ENCODE measurements at regions not wholly inside any gene's neighbourhood (a gene's known extent, or its start where the extent isn't known, plus 50 kb on each side); places are given as distances from the start of the nearest gene placed in this dataset.

DNA sequence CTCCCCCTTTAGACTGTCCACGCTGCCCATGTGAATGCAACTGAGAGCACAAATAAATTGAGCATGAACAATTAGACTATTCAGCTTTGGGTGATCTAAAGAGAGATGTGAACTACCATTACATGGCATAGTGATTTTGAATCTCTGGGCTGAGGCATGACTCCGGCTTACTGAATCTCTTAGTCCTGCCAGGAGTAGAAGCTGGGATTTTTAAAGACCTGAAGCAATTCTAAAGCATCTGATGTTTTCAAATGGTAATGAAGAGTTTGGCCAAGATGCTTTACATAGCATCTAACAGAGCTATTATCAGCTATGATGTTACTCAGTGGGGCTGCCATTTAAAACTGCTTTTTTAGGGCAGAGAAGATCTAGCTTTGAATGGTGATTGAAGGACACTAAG is 1059.1 kb downstream of the SORCS3 start:
- DNase-seq, result no peak

DNA sequence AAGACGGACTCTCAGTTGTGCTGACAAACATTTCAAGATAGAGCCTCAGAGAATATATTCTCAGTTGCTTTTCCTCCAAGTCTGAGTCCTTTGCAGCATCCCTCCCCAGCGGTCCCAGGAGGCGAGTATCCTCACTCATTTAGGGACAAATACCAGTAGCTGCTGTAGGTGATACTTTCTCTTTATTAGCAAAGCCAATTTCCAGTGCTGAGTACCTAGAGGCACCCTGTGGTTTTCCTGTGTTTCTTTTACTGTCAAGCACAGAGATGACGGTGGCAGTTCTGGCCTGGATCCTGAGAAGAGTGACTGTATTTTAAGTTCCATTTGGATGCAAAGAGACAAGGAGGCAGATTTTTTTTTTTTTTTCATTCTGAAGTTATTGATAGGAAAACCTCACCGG is 1058.4 kb downstream of the SORCS3 start:
- DNase-seq, result no peak

GRCh38 chr10:105698592-105698991 is 1057.5 kb downstream of the SORCS3 start:
- DNase-seq, result no peak

DNA sequence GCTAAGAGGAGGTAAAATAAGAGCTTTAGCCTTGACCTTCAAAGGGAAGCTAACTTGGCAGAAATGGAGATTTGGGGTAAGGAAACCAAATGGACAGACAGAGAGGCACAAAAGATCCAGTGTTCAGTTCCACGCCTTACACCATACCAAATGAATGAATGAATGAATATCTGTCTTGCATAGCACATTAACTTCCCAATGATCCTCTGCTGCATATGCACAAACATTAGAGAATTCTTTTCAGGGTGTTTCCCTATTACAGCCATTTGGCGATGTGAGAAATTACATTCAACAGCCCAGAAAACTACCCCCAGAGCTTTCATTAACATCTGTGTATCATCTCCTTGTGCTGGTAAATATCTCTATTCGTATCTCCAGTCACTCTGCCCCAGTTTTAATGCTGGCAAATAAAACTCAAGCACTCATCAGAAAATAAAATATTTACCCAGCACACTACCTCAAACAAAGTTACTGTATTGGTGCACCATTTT is 1056.2 kb downstream of the SORCS3 start:
- no peak for DNase-seq

DNA sequence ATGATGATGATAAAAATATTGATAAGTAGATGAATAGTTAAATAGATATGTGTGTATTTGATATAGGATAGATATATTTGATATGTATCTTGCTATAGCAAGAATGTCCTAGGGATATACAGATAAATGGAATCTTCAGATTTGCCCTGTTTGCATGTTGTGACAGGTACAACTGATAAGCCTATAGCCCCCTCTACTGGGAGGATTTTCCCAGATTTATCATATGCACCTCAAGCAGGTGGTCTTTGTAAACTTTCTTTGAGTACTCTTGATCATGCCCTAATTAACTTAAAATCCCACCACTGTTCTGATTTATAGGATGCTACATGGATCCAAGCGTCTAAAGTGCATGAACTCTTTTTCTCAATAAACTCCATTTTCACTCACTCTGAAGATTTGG is 1050.7 kb downstream of the SORCS3 start:
- DNase-seq, result peak; percentile 22

DNA sequence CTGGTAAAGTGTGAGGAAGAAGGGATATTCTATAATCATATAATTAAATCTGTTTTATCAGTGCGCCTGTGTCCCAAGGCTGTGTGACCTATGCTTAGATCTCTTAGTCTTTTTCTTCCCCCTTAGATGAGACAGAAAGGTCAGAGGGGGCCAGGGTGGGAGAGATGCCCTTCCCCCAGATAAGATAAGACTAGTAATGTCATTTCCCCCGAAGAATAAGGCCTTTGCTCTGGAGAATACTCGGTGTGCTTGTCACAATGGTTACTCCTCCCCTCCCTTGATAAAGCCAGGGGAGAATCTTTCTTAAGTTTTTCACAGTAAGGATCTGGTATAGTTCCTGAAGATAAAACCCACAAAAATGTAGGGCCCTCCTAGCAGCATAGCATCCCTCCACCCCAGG is 1041.8 kb downstream of the SORCS3 start:
- no peak for DNase-seq

- DNase-seq, result no peak
Measured at GRCh38 chr10:105681051-105681450, 1040.0 kb downstream of the SORCS3 start.

DNA sequence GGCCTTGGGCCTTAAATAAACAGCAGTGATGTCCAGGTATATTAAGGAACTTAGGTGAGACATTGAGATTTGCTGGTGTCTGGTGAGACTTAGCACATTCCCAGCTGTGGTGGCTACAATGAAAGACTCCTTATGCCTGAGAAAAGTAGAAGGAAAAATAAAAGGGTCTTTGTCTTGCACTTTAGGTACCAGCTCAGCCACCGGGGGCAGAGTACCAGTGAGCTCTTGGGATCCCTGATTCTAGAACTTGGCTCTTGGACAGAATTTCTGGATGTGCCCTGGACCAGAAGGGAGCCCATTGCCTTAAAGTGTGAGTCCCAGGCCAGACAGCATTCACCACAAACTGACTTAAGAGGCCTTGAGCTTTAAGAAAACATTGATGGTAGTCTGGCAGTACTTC is 1038.7 kb downstream of the SORCS3 start:
- DNase-seq, result no peak

GRCh38 chr10:105675333-105675732 is 1034.2 kb downstream of the SORCS3 start:
- no peak for DNase-seq

- DNase-seq, result no peak
Measured at GRCh38 chr10:105674448-105674847, 1033.4 kb downstream of the SORCS3 start.

DNA sequence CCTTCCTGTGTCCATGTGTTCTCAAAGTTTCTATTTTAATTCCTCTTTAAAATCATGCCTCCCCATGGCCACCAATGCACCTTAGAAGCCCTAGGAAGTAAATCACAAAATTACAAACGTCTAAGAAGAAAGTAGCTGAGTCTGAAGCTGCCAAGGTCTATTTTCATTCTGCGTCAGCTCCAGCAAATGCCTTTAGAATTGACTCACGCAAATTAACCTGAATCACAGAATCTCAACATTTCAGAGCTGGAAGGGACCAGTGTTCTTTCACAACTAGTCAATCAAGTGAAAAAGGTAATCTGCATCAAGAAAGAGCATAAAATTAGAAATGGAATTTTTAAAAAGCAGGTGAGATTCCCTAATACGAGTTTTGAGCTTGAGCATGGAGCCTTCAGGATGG is 1017.6 kb downstream of the SORCS3 start:
- no peak for DNase-seq

- no peak for DNase-seq
Measured at GRCh38 chr10:105656856-105657255, 1015.8 kb downstream of the SORCS3 start.

DNA sequence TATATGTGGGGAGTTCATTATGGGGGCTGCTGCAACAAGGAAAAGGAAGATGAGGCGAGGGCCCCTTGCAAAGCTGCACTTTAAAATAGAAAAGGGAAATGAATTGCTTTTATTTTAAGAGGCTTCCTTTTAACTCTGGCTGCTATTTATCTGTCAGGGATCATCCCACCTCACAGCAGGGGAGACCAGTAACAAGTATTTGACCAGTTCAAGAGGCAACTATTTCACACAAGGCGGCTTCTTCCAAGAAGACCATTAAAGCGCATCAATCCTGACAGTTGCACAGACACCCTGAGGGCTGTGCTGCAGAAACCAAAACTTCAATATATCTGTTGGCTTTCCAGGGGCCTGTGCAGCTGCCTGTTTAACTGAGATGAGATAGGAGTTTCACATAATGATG is 1009.2 kb downstream of the SORCS3 start:
- no peak for DNase-seq

- DNase-seq, result no peak
Measured at GRCh38 chr10:105647354-105647753, 1006.3 kb downstream of the SORCS3 start.

GRCh38 chr10:105644978-105645377 is 1003.9 kb downstream of the SORCS3 start:
- no peak for DNase-seq

- no peak for DNase-seq
Measured at GRCh38 chr10:105644559-105644958, 1003.5 kb downstream of the SORCS3 start.

DNA sequence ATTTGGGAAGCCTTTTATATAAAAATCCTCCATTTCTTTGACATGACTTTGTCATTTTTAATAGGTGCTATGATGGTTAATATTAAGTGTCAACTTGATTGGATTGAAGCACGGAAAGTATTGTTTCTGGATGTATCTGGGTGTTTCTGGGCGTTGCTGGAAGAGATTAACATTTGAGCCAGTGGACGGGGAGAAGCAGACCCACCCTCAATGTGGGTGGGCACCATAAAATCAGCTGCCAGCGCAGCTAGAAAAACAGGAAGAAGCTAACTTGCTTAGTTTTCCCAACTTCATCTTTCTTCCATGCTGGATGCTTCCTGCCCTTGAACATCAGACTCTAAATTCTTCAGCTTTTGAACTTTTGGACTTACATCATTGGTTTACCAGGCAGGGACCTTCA is 1003.0 kb downstream of the SORCS3 start:
- DNase-seq, result no peak

- DNase-seq, result no peak
Measured at GRCh38 chr10:105643660-105644059, 1002.6 kb downstream of the SORCS3 start.

GRCh38 chr10:105634281-105634680 is 993.2 kb downstream of the SORCS3 start:
- DNase-seq, result no peak

DNA sequence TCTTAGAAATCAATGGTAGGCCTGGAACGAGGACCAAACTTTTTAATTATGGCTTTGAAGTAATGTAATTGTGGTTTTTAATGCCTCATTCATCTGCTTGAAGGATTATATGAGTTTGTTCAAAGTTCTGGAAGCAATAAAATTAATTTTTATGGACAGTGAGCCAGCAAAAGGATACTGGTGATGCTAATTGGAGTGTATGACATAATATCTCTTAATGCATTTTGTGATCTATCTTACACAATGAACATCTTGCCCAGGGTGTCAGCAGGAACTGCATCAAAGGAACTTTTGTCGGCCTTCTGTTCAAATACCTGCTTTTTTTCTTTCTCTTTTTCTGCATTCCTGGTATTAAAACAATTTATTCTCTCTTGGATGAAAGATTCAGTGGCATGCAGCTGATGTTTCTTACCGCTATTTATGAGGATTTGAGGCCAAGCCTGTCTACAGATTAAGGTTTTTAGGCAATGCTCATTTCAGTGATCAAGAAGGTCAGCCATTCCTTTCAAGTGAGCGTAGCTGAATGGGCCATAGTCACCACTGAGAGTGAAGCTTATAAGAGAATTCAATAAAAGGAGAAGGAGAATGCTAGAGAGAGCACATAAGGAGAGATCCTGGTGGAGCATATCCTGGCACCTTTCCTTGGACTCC is 974.8 kb downstream of the SORCS3 start:
- DNase-seq, result no peak

DNA sequence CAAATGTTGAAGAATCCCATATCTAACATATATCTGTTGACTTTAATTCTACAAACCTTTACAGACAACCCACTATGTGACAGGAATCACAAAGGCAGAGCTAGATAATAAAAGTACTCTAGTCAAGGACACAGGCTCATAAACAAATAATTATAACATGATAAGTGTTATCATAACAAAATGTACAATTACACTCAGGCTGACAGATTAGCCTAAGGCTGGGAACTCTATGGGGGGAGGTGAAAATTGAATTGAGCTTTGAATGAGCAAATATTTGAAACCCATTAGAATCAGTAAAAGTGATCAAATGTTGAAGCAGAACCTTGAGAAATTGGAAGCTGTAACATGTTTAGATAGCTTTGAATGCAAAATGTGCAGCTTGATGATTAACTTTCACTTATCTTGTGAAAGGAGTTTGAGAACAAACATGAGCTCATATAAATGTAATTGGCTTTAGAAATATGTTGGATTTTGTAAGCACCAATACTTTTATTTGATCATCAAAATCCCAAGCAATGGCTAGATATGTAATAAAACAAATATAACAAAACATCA is 970.2 kb downstream of the SORCS3 start:
- peak; percentile 20 for DNase-seq

DNA sequence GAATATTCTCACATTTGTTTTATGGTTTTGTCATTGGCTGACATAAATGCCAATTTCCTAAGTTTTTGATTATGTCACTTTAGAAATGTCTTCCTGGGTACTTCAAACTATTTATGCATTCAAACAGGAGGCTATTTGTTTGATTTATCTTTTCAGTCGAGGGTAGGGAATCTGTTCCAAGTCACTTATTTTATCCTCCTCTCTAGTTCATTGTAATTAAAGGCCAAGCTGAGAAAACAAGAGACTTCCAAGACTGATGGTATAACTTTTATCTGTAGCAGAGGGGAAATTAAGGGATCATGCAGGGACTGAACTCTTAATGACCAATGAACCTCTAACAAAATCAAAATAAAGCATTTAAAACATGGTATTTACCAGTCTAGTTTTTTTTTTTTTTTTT is 968.4 kb downstream of the SORCS3 start:
- DNase-seq, result no peak

GRCh38 chr10:105605918-105606317 is 964.8 kb downstream of the SORCS3 start:
- DNase-seq, result no peak

GRCh38 chr10:105605104-105605503 is 964.0 kb downstream of the SORCS3 start:
- DNase-seq, result no peak

DNA sequence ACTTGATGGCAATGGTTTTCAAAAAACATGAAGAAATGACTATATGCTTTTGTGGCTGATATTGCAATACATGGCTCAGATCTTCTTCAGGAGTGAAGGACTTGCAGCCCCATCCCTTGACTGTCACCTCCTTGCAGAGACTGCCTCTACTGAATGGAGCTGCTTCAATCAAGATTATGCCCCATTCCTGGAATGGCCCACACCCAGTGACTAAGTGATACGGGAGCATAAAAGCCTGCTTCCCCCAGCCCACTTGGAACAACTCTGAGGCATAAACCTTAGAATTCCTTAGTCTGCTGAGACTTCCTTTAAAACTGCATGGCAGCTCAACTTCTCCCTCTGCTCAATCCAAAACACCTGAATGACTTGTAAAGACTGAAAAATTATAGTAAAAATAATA is 957.1 kb downstream of the SORCS3 start:
- no peak for DNase-seq

Data from NCI-H1105 treated with DMSO at 0.1 percent for 48 hours (cell line).